Keratinocyte (primary cell): ENCODE measurements at regions not wholly inside any gene's neighbourhood (a gene's known extent, or its start where the extent isn't known, plus 50 kb on each side); places are given as distances from the start of the nearest gene placed in this dataset.

Experiments used
- DNase-seq: peaks from one replicate; pipeline ENCODE4 v3.0.0-alpha.2; 2011; ENCODE audit warnings: low read depth, missing footprints, low spot score
- FAIRE-seq: peaks from 2 replicates; lab custom pipeline; 2011; peaks lifted over from hg19 to GRCh38; lab: Jason Lieb, UNC
- H2AFZ ChIP-seq: 2 replicates; pipeline ENCODE4 v1.6.0; 2012; ENCODE audit warnings: low read length, control low read depth, inconsistent platforms; ENCODE audit not compliant: control insufficient read depth
- H3K27ac ChIP-seq: 2 replicates; pipeline ENCODE4 v1.5.1; 2011; ENCODE audit warnings: low read length; ENCODE audit not compliant: control insufficient read depth, insufficient read depth
- H3K27me3 ChIP-seq: 3 replicates; pipeline ENCODE4 v1.6.0; 2011; ENCODE audit warnings: low read length; ENCODE audit not compliant: control insufficient read depth, insufficient read depth; ENCODE audit errors: extremely low read depth
- H3K36me3 ChIP-seq, 2 experiments: 2 replicates in 1 of 2; 3 replicates in 1 of 2; pipeline ENCODE4 v1.5.1; 2011; ENCODE audit warnings: low read length in 2 of 2, mild to moderate bottlenecking in 1 of 2; ENCODE audit not compliant: control insufficient read depth in 2 of 2, insufficient read depth in 2 of 2; ENCODE audit errors: extremely low read depth in 1 of 2
- H3K4me1 ChIP-seq: 3 replicates; pipeline ENCODE4 v1.5.1; 2011; ENCODE audit warnings: low read length; ENCODE audit not compliant: control insufficient read depth, insufficient read depth; ENCODE audit errors: extremely low read depth
- H3K4me2 ChIP-seq: 3 replicates; pipeline ENCODE4 v1.6.0; 2011; ENCODE audit warnings: low read depth, low read length; ENCODE audit not compliant: control insufficient read depth, insufficient read depth; ENCODE audit errors: extremely low read depth
- H3K4me3 ChIP-seq, 3 experiments: fragments of 200-600 bp in 1 of 3; sonication (generic) in 1 of 3; 2 replicates in 2 of 3; 3 replicates in 1 of 3; pipeline ENCODE4 v1.5.1; 2011 to 2016; ENCODE audit warnings: low read length in 3 of 3, mild to moderate bottlenecking in 3 of 3, control low read depth in 2 of 3, inconsistent platforms in 1 of 3, low read depth in 1 of 3, mixed read lengths in 1 of 3, mixed run types in 1 of 3, moderate library complexity in 1 of 3; ENCODE audit not compliant: control insufficient read depth in 2 of 3, insufficient read depth in 2 of 3; ENCODE audit errors: extremely low read depth in 1 of 3
- H3K79me2 ChIP-seq: 2 replicates; pipeline ENCODE4 v1.6.0; 2012; ENCODE audit warnings: low read length; ENCODE audit not compliant: control insufficient read depth, insufficient read depth
- H3K9ac ChIP-seq: 3 replicates; pipeline ENCODE4 v1.6.0; 2011; ENCODE audit warnings: low read length; ENCODE audit not compliant: control insufficient read depth, insufficient read depth; ENCODE audit errors: extremely low read depth
- H3K9me1 ChIP-seq: 3 replicates; pipeline ENCODE4 v1.6.0; 2011; ENCODE audit warnings: low read length; ENCODE audit not compliant: control insufficient read depth, insufficient read depth; ENCODE audit errors: extremely low read depth
- H3K9me3 ChIP-seq: 2 replicates; pipeline ENCODE4 v1.5.1; 2012; ENCODE audit warnings: low read depth, low read length; ENCODE audit not compliant: control insufficient read depth
- H4K20me1 ChIP-seq: 3 replicates; pipeline ENCODE4 v1.6.0; 2011; ENCODE audit warnings: low read length; ENCODE audit not compliant: control insufficient read depth, insufficient read depth; ENCODE audit errors: extremely low read depth
- CTCF ChIP-seq, 3 experiments: IDR thresholded peaks in 1 of 3; conservative IDR thresholded peaks in 1 of 3; optimal IDR thresholded peaks in 1 of 3; 2 replicates in 2 of 3; 3 replicates in 1 of 3; pipeline versions ENCODE3 to v1.5.1; 2011; ENCODE audit warnings: low read length in 3 of 3, mild to moderate bottlenecking in 3 of 3, moderate library complexity in 2 of 3, control low read depth in 1 of 3, inconsistent platforms in 1 of 3; ENCODE audit not compliant: insufficient read depth in 2 of 3; ENCODE audit errors: extremely low read depth in 1 of 3
- EZH2 ChIP-seq: IDR thresholded peaks from one replicate; pipeline ENCODE4 v1.6.1; 2012; ENCODE audit warnings: inconsistent platforms, mild to moderate bottlenecking, low read length, moderate library complexity
- dilution Hi-C: fragments of 300-500 bp; cut with MboI; formaldehyde crosslinking; loops from one replicate; pipeline ENCODE4 v1.7.0; 2020; ENCODE audit warnings: low sequenced_read_pairs; ENCODE audit not compliant: extremely low pct_ligation_motif_present

DNA sequence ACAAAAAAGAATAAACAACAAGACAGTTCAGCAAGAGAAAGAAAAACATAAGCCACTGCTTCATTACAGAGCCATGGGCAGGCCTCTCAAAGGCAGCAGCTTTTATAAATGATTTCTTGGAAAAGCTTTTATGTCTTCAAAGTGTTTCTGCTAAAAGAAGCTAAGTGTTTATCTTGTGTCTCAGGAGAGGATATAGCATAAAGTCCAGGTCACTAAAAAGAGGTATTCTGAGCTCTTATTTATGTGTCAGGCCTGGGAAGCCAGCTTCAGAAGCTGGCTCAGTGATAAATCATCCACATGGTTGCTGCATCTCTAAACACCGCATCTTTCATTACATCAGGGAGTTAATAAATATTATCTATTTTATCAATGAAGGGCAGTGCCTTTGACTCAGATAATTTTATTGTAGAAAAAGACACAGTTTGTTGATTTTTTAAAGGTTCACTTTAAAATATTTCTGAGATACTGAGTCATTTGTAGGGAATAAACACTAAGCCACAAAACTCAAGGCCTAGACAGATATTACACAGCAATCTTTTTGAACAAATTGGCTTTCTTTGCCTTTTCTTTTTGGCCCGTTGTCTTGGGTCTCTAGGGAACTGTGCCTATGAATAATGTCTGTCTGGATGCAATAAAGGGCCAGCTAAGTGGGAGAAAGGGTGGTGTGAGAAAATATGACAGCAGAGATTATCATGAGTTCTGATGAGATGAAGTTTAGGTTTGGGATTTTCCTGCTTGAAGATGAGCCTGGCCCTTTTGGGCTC is 1086.6 kb downstream of the UQCRFS1 start:
- no peaks in the 10 kb centered on the region for H4K20me1 ChIP-seq
- H2AFZ ChIP-seq, result no peak overlapping the region
- H3K27ac ChIP-seq, result no peak overlapping the region
- peaks cover 2% of the 10 kb centered on the region for H3K9me3 ChIP-seq
- no peaks in the 10 kb centered on the region for H3K79me2 ChIP-seq
- no peaks in the 10 kb centered on the region for H3K4me1 ChIP-seq
- H3K4me3 ChIP-seq, result no peak overlapping the region
- H3K9me1 ChIP-seq, result no peaks in the 10 kb centered on the region
- FAIRE-seq, result no peak
- no peak for DNase-seq
- H3K27me3 ChIP-seq, result no peaks in the 10 kb centered on the region
- no peak overlapping the region for H3K9ac ChIP-seq
- H3K36me3 ChIP-seq, result no peaks in the 10 kb centered on the region
- H3K4me2 ChIP-seq, result no peak overlapping the region
- dilution Hi-C loops, result no loop called here
- TF ChIP-seq EZH2, result no peak
- no peak for TF ChIP-seq CTCF (optimal IDR thresholded peaks at IDR 0.05 in 1 of 3, IDR thresholded peaks at IDR 0.05 in 1 of 3, conservative IDR thresholded peaks at IDR 0.05 in 1 of 3; ENCODE audit: extremely low read depth in 1 of 3, insufficient read depth in 2 of 3, low read length in 3 of 3)

- DNase-seq (no peak), FAIRE-seq (no peak)
- Histone ChIP-seq H2AFZ (no peak overlapping the region), H3K36me3 (no peaks in the 10 kb centered on the region), H3K9ac (no peak overlapping the region), H3K27ac (no peak overlapping the region), H3K79me2 (no peaks in the 10 kb centered on the region), H3K9me3 (peaks cover 2% of the 10 kb centered on the region), H4K20me1 (no peaks in the 10 kb centered on the region), H3K4me1 (no peaks in the 10 kb centered on the region), H3K4me3 (no peak overlapping the region), H3K9me1 (no peaks in the 10 kb centered on the region), H3K27me3 (no peaks in the 10 kb centered on the region), H3K4me2 (no peak overlapping the region)
- no peak for TF ChIP-seq EZH2
- dilution Hi-C loops, result no loop called here
These were observed 1090.2 kb downstream of the UQCRFS1 start for GRCh38 chr19:28122734-28123133.

DNA sequence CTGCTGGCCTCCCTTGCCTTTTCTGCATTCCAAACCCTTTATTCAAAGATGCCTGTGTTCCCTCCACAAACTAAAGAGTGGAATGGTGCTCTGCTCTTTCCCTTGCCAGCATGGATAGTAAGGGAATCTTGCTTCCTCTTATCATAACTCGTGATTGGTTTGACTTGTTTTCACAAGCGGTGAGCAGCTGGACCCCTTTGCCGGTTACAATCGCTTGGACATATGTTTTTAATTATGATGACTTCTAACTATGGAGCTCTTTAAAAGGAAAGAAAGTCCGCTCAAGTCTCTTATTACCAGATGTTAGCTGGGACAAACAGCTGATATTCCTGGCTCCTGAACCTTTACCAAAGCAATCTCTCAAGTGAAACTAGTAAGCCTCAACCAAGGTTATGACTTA is 1094.7 kb downstream of the UQCRFS1 start:
- H3K4me2 ChIP-seq, result no peak overlapping the region
- dilution Hi-C loops, result no loop called here
- no peak for DNase-seq
- FAIRE-seq, result no peak
- TF ChIP-seq CTCF (optimal IDR thresholded peaks at IDR 0.05 in 1 of 3, IDR thresholded peaks at IDR 0.05 in 1 of 3, conservative IDR thresholded peaks at IDR 0.05 in 1 of 3; ENCODE audit: extremely low read depth in 1 of 3, insufficient read depth in 2 of 3, low read length in 3 of 3), result no peak
- no peak for TF ChIP-seq EZH2
- H3K9ac ChIP-seq, result no peak overlapping the region
- H3K27ac ChIP-seq, result no peak overlapping the region
- no peaks in the 10 kb centered on the region for H3K36me3 ChIP-seq
- H3K4me1 ChIP-seq, result no peaks in the 10 kb centered on the region
- no peaks in the 10 kb centered on the region for H4K20me1 ChIP-seq
- no peak overlapping the region for H2AFZ ChIP-seq
- peaks cover 2% of the 10 kb centered on the region for H3K9me3 ChIP-seq
- H3K4me3 ChIP-seq, result no peak overlapping the region
- no peaks in the 10 kb centered on the region for H3K9me1 ChIP-seq
- no peaks in the 10 kb centered on the region for H3K27me3 ChIP-seq
- H3K79me2 ChIP-seq, result no peaks in the 10 kb centered on the region
